AG09309 (cell line): ENCODE measurements at regions not wholly inside any gene's neighbourhood (a gene's known extent, or its start where the extent isn't known, plus 50 kb on each side); places are given as distances from the start of the nearest gene placed in this dataset.

ENCODE experiments used
- DNase-seq: peaks from one replicate; pipeline ENCODE4 v3.0.0-alpha.2; 2010; ENCODE audit warnings: low read depth
- H3K4me3 ChIP-seq: 2 replicates; pipeline ENCODE4 v1.5.1; 2011; ENCODE audit warnings: mild to moderate bottlenecking, low read depth, low read length, moderate library complexity; ENCODE audit not compliant: control insufficient read depth
- TF ChIP-seq, protein P1 (sequence below): IDR thresholded peaks from 2 replicates; pipeline ENCODE4 v1.5.1; 2011; ENCODE audit warnings: mild to moderate bottlenecking, low read depth, low read length, inconsistent platforms; ENCODE audit not compliant: insufficient read depth, control insufficient read depth; ENCODE audit errors: missing control alignments

DNA sequence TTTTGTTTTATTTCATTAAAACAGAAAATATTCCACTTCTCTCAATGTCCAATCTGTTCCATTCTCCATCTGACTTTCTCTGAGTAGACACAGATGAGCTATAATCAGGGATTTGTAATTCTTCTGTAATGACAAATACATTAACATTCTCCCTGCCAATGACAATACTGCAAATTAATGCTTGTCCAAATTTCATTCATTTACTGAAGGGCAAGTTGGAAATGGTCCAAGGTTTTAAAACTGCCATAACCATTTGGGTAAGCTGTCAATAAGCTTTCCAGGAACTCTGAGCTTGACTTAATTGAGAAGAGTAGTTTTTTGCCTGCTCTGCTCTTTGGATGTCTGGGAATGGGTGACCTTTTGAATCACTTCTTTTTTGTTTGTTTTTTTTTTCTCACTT is 253.5 kb downstream of the DMRTA1 start:
- TF ChIP-seq, protein P1, sequence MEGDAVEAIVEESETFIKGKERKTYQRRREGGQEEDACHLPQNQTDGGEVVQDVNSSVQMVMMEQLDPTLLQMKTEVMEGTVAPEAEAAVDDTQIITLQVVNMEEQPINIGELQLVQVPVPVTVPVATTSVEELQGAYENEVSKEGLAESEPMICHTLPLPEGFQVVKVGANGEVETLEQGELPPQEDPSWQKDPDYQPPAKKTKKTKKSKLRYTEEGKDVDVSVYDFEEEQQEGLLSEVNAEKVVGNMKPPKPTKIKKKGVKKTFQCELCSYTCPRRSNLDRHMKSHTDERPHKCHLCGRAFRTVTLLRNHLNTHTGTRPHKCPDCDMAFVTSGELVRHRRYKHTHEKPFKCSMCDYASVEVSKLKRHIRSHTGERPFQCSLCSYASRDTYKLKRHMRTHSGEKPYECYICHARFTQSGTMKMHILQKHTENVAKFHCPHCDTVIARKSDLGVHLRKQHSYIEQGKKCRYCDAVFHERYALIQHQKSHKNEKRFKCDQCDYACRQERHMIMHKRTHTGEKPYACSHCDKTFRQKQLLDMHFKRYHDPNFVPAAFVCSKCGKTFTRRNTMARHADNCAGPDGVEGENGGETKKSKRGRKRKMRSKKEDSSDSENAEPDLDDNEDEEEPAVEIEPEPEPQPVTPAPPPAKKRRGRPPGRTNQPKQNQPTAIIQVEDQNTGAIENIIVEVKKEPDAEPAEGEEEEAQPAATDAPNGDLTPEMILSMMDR = no peak
- no peak for DNase-seq
- no peak overlapping the region for H3K4me3 ChIP-seq

DNA sequence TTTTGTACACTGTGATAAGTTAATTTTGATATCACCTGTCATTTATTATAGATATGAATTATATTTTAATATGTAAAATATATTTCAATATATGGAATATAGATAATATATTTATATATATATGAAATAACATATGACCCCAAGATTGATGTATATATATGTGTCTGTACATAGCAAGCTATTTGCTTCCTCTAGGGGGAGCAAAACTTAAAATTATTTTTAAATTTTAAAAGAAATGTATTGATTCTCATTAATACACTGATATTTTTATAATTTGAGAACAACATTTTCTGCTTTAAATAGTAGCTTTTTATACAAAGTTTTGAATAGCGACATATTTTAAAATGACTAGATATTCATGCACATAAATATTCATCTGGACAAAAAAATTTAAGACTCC is 272.0 kb downstream of the DMRTA1 start:
- no peak for DNase-seq
- TF ChIP-seq, protein P1 = no peak
- H3K4me3 ChIP-seq = no peak overlapping the region

DNA sequence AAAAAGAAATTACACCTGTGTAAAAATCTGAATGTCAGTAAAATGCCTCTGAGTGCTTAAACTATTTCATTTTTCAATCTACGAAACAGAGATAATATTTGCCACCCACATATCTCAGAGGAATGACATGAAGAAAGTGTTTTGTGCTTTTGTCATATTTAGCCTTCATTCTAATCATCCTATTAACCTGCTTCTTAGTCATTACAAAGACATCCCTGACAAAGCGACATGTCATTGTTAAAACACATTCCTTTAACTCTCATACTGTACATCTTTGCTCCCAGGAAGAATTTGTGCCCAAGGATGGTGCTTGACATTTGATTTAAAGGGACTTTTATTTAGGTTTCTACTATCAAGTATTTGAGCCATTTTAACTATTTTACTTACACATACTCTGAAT is 275.9 kb downstream of the DMRTA1 start:
- DNase-seq = no peak
- TF ChIP-seq, protein P1 = no peak
- H3K4me3 ChIP-seq = no peak overlapping the region

GRCh38 chr9:22731786-22732185 is 285.2 kb downstream of the DMRTA1 start:
- TF ChIP-seq, protein P1 = no peak
- DNase-seq = no peak
- no peak overlapping the region for H3K4me3 ChIP-seq

DNA sequence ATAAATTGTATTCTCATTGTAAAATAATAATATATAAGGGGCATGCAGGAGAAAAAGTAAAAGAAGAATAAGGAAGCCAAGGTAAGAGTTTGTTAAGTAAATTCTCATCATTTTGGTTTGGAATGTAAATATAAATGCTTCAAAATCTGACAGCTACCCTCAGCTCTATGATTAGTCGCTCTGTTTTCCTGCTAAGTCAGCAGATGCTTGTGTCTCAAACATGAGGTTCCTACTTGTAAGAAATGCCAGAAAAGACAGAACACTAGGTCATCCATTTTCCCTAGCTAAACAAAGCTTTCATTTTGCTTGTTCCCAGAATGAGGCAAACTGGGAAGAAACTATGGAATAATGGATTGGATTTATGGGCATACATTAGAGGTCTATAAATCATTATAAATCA is 293.1 kb downstream of the DMRTA1 start:
- no peak overlapping the region for H3K4me3 ChIP-seq
- DNase-seq = no peak
- TF ChIP-seq, protein P1 = no peak

- no peak for DNase-seq
- TF ChIP-seq, protein P1 = no peak
- no peak overlapping the region for H3K4me3 ChIP-seq
Observed at GRCh38 chr9:22740781-22741180, 294.2 kb downstream of the DMRTA1 start.

DNA sequence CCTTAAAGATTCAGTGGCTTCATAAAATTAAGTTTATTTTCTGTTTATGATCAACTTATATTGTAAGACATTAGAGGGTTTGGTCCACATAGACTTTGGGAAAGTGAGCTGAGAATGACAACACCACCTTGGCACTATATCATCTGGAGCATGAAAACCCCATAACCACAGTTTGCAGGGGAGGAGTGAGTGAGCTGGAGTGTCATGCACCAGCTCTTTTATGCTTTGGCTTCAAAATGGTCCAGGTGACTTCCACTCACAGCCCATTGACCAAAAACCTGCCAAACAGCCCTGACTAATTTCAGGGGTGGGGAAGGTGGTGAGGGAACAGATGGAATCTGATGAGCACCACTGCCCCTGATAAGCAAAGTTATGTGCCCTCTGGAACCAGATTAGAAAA is 295.8 kb downstream of the DMRTA1 start:
- DNase-seq = no peak
- H3K4me3 ChIP-seq = no peak overlapping the region
- TF ChIP-seq, protein P1 = no peak
